ENCODE measurements at regions not wholly inside any gene's neighbourhood (a gene's known extent, or its start where the extent isn't known, plus 50 kb on each side); places are given as distances from the start of the nearest gene placed in this dataset.

DNA sequence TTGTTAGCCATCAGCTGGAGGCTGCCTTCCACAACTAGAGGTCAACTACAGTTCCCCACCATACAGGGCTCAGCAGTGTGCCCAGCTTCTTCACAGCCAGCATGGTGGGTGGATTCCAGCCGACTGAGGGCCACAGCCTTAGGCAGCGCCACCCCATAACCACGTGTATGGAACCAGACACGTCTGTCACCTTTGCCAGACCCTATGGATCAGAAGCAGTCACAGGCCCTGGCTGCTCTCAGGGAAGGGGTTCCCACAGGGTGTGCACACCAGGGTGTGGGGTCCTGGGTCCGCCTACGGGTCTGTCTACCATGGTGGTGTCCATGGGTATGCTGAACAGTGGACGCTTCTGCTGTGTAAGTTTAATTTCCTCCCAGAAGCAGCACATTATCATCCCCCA, 265.0 kb upstream of the FOXF1 start:
- POLR2A ChIA-PET = no interaction called here
- Histone ChIP-seq H3K9me3 (replicated peaks; ENCODE audit: control insufficient read depth, insufficient read depth, low read length) (no peaks in the 10 kb centered on the region; the same call in 2 of the 3 replicates), H3K36me3 (ENCODE audit: control insufficient read depth in 2 of 2, insufficient read depth in 2 of 2, low read length in 1 of 2) (no peaks in the 10 kb centered on the region), H4K20me1 (ENCODE audit: control insufficient read depth, insufficient read depth) (no peaks in the 10 kb centered on the region), H3K79me2 (ENCODE audit: control insufficient read depth, insufficient read depth, low read length) (no peaks in the 10 kb centered on the region), H3K27ac (ENCODE audit: control insufficient read depth, insufficient read depth) (no peak overlapping the region), H2AFZ (ENCODE audit: control insufficient read depth, low read depth, low read length) (no peak overlapping the region), H3K9ac (ENCODE audit: control insufficient read depth, insufficient read depth, low read length) (no peak overlapping the region), H3K4me3 (no peak overlapping the region), H3K27me3 (replicated peaks in 1 of 2; ENCODE audit: control insufficient read depth in 2 of 2, insufficient read depth in 2 of 2, low read length in 1 of 2) (no peaks in the 10 kb centered on the region; a peak in 1 of 4 replicates), H3K4me2 (ENCODE audit: control insufficient read depth, insufficient read depth) (no peak overlapping the region), H3K4me1 (ENCODE audit: control insufficient read depth, insufficient read depth, low read length) (no peaks in the 10 kb centered on the region)
- WGBS (ENCODE audit: insufficient coverage, insufficient replicate concordance, low lambda C conversion rate, missing lambda C conversion rate) = 2% methylated on average over 7 of the region's 7 CpGs
- SMC1A ChIA-PET (ENCODE audit: uncharacterized antibody, unreplicated experiment) = no interaction called here
- no peak for DNase-seq (ENCODE audit: low read depth, low spot score)
- TF ChIP-seq HDAC2 (IDR thresholded peaks at IDR 0.05) (no peak), POLR2AphosphoS5 (IDR thresholded peaks at IDR 0.05; ENCODE audit: low read length) (no peak), GABPA (IDR thresholded peaks at IDR 0.05; ENCODE audit: low read depth) (no peak), FOXK2 (IDR thresholded peaks at IDR 0.05) (no peak), SKIL (IDR thresholded peaks at IDR 0.05; ENCODE audit: low read depth, poor library complexity, severe bottlenecking) (no peak), CREB1 (IDR thresholded peaks at IDR 0.05; ENCODE audit: low read depth) (no peak), MYC (IDR thresholded peaks at IDR 0.05; ENCODE audit: insufficient read depth, insufficient read length, insufficient replicate concordance, low read length, severe bottlenecking) (no peak), NFYB (IDR thresholded peaks at IDR 0.05; ENCODE audit: insufficient read depth, low read depth, low read length) (no peak), KAT2A (conservative IDR thresholded peaks at IDR 0.05; ENCODE audit: control insufficient read depth, low read depth, low read length) (no peak), RELB (IDR thresholded peaks at IDR 0.05; ENCODE audit: low read depth) (no peak)
- ATAC-seq = no peak
- no peak for FAIRE-seq
- in situ Hi-C loops (cut with MboI) = no loop called here
- intact Hi-C loops (cut with micrococcal nuclease; ENCODE audit: unreplicated experiment) = no loop called here
- CTCF ChIA-PET = no interaction called here
- RAD21 ChIA-PET (ENCODE audit: unreplicated experiment) = no interaction called here
- no TSS peak for BruUV-seq (replicated peaks)

Measured in GM12878 (cell line).